Stimulated activated CD4-positive, alpha-beta T cell treated with anti-CD3 and anti-CD28 coated beads, Interleukin-12 subunit alpha, Interleukin-12 subunit beta, amount 100 ng/mL, for 24 hours (primary cell): ENCODE measurements at regions not wholly inside any gene's neighbourhood (a gene's known extent, or its start where the extent isn't known, plus 50 kb on each side); places are given as distances from the start of the nearest gene placed in this dataset.
"Not testable (repeated sequence)": the region's sequence is repeated elsewhere in the genome, so short reads cannot be mapped to it uniquely, and the experiment has no call there.

Experiments
- DNase-seq, 2 experiments: peaks; one replicate each; pipeline ENCODE4 v3.0.0-alpha.2; 2020; ENCODE audit warnings: low read depth in 2 of 2

GRCh38 chr18:75857558-75857957 lies 430.1 kb upstream of the SMIM21 start:
- DNase-seq: no peak

DNA sequence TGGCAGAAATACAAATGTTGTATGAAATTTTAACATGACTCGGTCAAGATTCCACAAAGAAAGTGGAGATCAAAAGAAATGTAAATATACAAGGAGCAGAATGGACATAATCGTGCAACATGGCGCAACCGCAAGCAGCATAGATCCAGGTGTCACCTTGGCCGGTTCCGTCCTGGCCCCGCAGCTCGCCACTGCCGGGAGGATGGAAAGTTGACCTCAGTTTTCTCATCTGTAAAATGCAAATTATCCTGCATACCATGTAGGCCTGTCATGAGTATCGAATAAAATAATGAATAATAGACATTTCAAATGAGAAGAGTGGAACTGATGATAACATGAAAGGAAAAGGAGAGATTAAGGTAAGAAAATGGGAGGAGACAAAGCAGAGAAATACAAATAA lies 427.3 kb upstream of the SMIM21 start:
- no peak for DNase-seq

- peak in 1 of 2 experiments; percentile 2 for DNase-seq
Observed at GRCh38 chr18:75854174-75854573, 426.7 kb upstream of the SMIM21 start.

- no peak for DNase-seq
Observed at GRCh38 chr18:75846321-75846720, 418.8 kb upstream of the SMIM21 start.

DNA sequence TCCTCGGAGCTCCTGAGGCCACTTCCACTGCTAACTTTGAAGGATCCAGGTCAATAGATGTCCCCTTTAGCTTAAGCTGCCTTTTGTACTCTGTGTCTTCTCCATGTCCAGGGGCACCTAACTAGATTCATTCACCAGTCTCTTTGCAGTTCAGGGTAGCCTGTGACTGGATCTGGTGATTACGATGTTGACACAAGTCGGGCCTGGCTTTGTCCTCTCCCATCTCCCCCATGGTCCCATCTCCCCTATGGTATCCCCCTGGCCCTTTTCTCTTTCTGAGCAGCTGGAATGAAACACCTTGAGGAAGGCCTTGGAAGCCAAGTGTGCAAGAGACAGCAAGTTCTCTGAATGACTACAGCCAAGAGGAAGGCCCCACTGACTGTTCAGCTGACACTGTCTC lies 417.9 kb upstream of the SMIM21 start:
- DNase-seq: no peak

- DNase-seq: no peak
Observed at GRCh38 chr18:75844146-75844545, 416.6 kb upstream of the SMIM21 start.

GRCh38 chr18:75840131-75840530 lies 412.6 kb upstream of the SMIM21 start:
- DNase-seq: no peak

DNA sequence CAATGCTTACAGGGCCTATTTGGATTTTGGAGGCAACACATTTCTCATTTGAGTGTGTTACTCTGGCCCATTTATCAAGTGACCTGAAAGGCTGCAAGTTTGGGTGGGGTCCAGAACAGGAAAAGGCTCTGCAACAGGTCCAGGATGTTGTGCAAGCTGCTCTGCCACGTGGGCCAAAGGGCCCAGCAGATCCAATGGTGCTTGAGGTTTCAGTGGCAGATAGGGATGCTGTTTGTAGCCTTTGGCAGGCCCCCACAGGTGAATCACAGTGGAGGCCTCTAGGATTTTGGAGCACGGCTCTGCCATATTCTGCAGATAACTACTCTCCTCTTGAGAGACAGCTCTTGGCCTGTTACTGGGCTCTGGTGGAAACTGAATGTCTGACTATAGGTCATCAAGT lies 412.2 kb upstream of the SMIM21 start:
- not testable (repeated sequence) for DNase-seq

- no peak for DNase-seq
Observed at GRCh38 chr18:75839041-75839440, 411.5 kb upstream of the SMIM21 start.

DNA sequence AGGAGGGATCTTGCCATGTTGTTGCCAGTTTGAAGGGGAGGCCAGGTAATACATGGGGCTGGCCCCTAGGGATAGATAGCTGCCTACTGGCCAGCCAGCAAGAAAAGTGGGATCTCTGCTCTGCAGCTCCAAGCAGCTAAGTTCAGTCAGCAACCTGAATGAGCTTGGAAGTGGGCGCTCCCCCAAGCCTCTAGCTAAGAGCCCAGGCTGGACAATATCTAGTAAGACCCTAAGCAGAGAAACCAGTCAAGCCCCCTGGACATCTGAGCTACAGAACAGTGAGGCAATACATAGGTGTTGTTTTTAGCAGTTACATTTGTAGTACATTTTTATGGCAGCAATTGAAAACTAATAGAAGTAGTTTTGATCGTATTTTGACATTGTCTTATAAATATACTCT lies 409.8 kb upstream of the SMIM21 start:
- DNase-seq: no peak

DNA sequence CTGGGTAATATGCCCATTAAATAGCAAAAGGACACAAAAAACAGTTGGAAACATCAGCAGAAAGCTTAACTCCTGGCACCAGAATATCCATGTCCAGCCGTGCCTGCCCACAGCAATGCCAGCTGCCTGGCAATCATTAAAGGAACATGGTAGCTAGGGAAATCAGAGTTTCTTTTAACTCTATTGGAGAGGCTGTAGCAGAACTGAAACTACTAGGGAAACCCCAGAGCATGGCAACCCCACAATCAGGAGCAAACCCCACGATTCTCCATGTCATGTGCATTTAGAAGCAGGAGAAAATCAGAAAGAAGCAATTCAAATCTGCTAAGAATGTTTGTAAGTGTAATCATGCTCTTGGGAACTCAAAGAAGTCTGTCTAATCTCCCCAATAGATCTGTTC lies 409.0 kb upstream of the SMIM21 start:
- DNase-seq: no peak

GRCh38 chr18:75831960-75832359 lies 404.5 kb upstream of the SMIM21 start:
- no peak for DNase-seq

DNA sequence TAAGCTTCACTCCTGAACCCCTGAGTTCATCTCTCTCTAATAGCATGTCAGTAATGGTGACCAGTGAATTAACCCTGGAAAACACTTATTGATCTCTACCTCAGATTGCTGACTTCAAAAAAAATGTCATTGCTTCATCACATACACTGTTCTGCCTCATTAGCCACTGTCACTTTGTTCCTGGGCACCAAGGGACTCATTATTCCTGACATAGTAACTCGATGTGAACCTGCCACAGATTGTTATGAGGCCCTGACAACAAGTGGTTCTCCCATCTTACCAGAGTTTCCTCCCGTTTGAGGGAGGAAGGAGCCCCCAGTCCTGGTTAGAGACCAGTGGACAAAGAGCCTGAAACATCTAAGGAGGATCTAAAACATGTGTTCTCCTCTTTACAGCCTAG lies 403.3 kb upstream of the SMIM21 start:
- no peak for DNase-seq

DNA sequence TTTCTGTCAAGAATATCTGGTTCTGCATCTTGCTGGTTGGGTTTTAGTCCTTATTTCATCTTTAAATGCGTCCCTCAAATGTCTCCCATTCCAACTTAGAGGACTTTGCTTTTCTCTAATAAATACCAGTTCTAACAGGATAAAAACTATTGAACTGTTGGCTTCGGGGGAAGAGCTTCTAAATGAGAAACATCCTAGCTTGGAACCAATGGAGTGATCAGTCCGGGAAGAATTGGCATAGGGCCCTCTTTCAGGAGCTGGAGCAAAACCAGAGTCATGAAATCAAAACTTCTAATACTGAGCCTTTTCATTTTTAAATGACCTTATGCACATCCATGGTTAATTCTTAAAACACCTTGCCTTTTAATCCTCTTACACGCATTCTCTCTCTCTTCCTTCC lies 401.6 kb upstream of the SMIM21 start:
- DNase-seq: no peak

GRCh38 chr18:75828379-75828778 lies 400.9 kb upstream of the SMIM21 start:
- DNase-seq: no peak

DNA sequence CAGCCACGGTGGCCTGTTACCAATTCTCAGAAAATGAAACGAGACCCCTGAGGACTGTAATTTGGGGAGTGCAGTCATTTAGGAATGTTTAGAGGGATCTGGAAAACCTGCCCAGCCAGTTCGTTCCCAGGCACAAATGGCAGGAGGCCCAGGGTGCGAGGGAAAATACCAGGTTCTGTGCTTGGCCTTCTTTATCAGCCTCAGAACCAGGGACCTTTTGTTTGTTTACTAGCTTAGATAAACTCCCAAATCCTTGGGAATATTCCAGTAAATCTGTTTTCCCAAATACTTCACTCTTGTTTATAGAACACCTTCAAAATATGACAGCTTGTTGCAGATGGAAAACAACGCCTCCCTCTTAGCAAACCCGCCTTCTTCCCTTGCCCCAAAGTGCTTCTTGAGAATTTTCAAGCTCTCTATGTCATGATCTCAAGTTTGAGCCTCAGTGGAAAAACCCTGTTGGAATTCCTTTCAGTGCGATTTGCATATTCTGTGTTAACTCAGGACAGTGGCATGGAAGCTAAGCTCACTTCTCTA lies 400.3 kb upstream of the SMIM21 start:
- no peak for DNase-seq

GRCh38 chr18:75824661-75825060 lies 397.2 kb upstream of the SMIM21 start:
- DNase-seq: no peak

DNA sequence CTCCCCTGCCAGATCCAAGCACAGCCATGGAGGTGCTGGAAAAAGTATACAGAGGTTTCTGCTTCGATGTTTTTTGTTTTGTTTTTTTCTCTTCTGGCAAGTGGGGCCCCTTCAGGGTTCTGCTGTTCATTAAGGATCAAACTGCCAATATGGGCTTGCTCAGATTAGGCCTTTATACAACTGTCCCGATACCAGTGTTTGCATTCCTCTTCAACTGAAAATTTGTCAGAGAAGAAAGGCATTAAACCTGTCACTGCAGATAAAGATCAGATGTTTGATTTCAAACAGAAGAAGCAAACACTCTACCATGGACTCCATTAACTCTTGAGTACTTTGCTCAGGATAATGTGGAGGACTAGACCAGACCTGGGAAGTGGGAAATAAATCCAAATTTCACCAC lies 396.0 kb upstream of the SMIM21 start:
- no peak for DNase-seq

- no peak for DNase-seq
Observed at GRCh38 chr18:75818383-75818782, 390.9 kb upstream of the SMIM21 start.

GRCh38 chr18:75815767-75816166 lies 388.3 kb upstream of the SMIM21 start:
- no peak for DNase-seq

DNA sequence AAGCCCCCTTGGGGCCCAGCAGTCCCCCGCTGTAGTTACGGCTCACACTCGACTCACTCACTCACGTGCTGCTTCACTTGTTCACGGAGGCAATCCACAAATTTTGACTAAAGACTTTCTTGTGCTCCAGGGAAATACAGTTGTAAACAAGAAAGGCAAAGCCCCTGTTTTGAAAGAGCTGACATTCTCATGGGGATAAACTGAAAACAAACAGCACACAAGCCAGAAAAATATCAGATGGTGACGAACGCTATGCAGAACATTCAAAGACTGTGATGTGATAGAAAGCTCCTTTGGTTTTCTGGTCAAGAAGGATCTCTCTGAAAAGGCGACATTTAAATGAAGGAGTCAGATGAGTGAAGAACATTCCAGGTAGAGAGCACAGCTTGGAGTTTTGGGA lies 385.3 kb upstream of the SMIM21 start:
- no peak for DNase-seq

DNA sequence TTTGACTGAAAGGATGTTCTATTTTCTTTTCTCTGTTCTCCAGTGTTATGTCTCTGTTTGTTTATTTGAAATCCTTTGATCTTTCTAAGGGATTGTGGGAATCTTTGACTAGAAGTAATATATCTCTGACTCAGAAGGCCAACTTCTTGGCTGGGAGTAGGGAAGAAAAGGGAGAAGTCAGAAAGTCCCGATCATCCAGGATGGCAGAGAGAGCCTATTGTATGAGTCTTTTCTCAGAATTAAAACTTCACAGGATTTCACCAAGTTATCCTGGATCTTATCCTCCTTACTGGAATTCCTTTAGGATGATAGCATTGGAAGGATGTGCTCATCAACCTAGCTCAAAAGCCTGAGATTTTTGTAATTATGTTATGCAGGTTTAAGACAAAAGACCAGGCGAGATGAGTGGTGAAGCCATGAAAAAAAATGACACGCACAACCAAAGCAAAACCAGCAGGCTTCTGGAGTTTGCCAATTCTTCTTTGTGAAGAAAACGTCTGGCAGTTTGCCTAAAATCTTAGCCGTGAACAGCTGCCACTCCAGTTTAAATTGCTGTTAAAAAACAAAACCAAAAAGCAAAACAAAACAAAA lies 383.6 kb upstream of the SMIM21 start:
- DNase-seq: no peak

- DNase-seq: no peak
Observed at GRCh38 chr18:75810516-75810915, 383.0 kb upstream of the SMIM21 start.

DNA sequence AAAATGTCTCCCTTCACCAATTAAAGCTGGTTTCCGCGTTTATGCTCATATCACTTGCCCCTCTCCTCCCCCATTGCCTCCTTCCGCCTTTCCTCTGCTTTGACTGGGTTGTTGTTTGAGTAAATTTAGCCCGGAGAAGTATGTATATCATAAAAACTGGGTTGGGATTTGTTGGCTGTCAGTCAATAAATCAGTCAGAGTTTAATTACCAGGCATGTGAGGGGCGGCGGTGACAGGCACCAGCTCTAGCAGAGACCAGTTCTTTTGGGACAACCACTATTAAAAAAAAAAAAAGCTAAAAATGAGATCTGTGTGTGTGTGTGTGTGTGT lies 382.4 kb upstream of the SMIM21 start:
- no peak for DNase-seq
